ENCODE measurements at regions not wholly inside any gene's neighbourhood (a gene's known extent, or its start where the extent isn't known, plus 50 kb on each side); places are given as distances from the start of the nearest gene placed in this dataset.

GRCh38 chr7:84624527-84624926 lies 429.9 kb upstream of the SEMA3A start:
- TF ChIP-seq CTCF (IDR thresholded peaks at IDR 0.05): no peak
- no peak for TF ChIP-seq POLR2A (IDR thresholded peaks at IDR 0.05)

Measured in thyroid gland (tissue), 4 donors.